Liver (tissue), 3 donors: ENCODE measurements at regions not wholly inside any gene's neighbourhood (a gene's known extent, or its start where the extent isn't known, plus 50 kb on each side); places are given as distances from the start of the nearest gene placed in this dataset.

ENCODE experiments used
- CTCF ChIP-seq: fragments of 150-350 bp; IDR thresholded peaks from 2 replicates; pipeline ENCODE4 v1.5.1; 2017; ENCODE audit warnings: improper control_type of control experiment, low read depth, low read length; ENCODE audit not compliant: missing input control
- EGR1 ChIP-seq, 2 donors: IDR thresholded peaks; 2 replicates each; pipeline ENCODE4 v1.6.1; 2016 to 2018; ENCODE audit warnings: antibody characterized with exemption in 2 of 2, low read depth in 2 of 2
- GABPA ChIP-seq, 2 donors: IDR thresholded peaks in 1 of 2; conservative IDR thresholded peaks in 1 of 2; 2 replicates each; pipeline ENCODE4 v1.6.1; 2016; ENCODE audit warnings: antibody characterized with exemption in 2 of 2, mild to moderate bottlenecking in 1 of 2, moderate library complexity in 1 of 2
- JUND ChIP-seq, 2 donors: IDR thresholded peaks; 2 replicates each; pipeline ENCODE4 v1.6.1; 2016; ENCODE audit warnings: antibody characterized with exemption in 2 of 2
- MAX ChIP-seq: IDR thresholded peaks from 2 replicates; pipeline ENCODE4 v1.6.1; 2016; ENCODE audit warnings: antibody characterized with exemption
- NR2F2 ChIP-seq: IDR thresholded peaks from 2 replicates; pipeline ENCODE4 v1.6.1; 2016; ENCODE audit warnings: antibody characterized with exemption
- RAD21 ChIP-seq, 2 donors: IDR thresholded peaks; 2 replicates each; pipeline ENCODE4 v1.6.1; 2016; ENCODE audit warnings: antibody characterized with exemption in 2 of 2, mild to moderate bottlenecking in 2 of 2
- REST ChIP-seq: IDR thresholded peaks from 2 replicates; pipeline ENCODE4 v1.6.1; 2016; ENCODE audit warnings: antibody characterized with exemption, mild to moderate bottlenecking
- RXRA ChIP-seq, 2 donors: IDR thresholded peaks; 2 replicates each; pipeline ENCODE4 v1.6.1; 2017 to 2018; ENCODE audit warnings: antibody characterized with exemption in 2 of 2, mild to moderate bottlenecking in 1 of 2
- TAF1 ChIP-seq: conservative IDR thresholded peaks from 2 replicates; pipeline ENCODE4 v1.6.1; 2016; ENCODE audit warnings: antibody characterized with exemption, mild to moderate bottlenecking
- YY1 ChIP-seq: IDR thresholded peaks from 2 replicates; pipeline ENCODE4 v1.6.1; 2016; ENCODE audit warnings: antibody characterized with exemption, mild to moderate bottlenecking
- ZBTB33 ChIP-seq: IDR thresholded peaks from 2 replicates; pipeline ENCODE4 v1.6.1; 2016; ENCODE audit warnings: antibody characterized with exemption
- donor health status: healthy.
- donor health status: healthy.

- TF ChIP-seq CTCF (no peak), GABPA (IDR thresholded peaks at IDR 0.05 in 1 of 2, conservative IDR thresholded peaks at IDR 0.05 in 1 of 2) (no peak), ZBTB33 (no peak), MAX (no peak), RAD21 (IDR thresholded peaks at IDR 0.05) (no peak), EGR1 (IDR thresholded peaks at IDR 0.05; ENCODE audit: low read depth in 2 of 2) (no peak), REST (no peak), TAF1 (no peak), RXRA (IDR thresholded peaks at IDR 0.05) (no peak), YY1 (no peak), JUND (IDR thresholded peaks at IDR 0.05) (no peak), NR2F2 (no peak)
Measured at GRCh38 chr2:17270894-17271293, 247.3 kb downstream of the RAD51AP2 start.
